IPS DF 4.7 (cell line): ENCODE measurements at regions not wholly inside any gene's neighbourhood (a gene's known extent, or its start where the extent isn't known, plus 50 kb on each side); places are given as distances from the start of the nearest gene placed in this dataset.

Source experiments
- DNase-seq: peaks from one replicate; pipeline ENCODE4 v3.0.0-alpha.2; 2013; ENCODE audit warnings: low spot score; ENCODE audit errors: extremely low read depth

DNA sequence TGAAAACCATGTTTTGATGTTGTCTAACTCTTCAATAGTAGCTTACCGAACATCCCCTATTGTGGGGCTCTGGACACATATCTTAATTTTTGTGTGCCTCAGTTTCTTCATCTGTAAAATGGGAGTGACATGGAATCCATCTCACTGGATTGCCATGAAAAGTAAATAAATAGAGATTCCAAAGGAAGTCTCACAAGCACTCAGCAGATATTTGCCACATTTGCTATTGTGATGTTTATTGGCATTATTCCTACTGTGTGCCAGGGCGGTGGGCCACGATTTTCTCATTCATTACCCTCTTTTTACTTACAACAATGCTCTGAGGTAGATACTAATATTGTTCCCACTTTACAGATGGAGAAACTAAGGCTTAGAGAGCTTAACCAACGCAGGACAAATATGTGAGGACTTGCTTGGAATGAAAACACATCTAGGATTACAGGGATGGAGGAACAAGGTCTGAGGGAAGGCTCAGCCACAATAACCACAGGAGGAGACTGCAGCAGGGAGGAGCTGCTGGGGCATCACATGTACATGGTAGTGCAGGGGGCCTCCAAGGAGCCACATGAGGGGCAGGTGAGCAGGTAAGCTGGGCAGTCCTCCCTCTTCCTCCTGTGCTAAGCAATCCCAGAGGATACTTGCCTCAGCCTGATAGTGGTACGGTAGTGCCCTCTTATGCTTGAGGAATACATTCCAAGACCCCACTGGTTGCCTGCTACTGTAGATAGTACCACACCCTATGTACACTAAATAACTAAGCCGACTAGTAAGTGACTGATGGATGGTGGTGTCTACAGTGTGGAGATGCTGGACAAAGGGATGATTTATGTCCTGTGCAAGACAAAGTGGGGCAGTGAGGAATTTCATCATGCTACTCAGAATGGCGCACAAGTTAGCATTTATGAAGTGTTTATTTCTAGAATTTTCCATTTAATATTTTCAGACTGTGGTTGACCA, 176.9 kb downstream of the FOXA2 start:
- no peak for DNase-seq

GRCh38 chr20:22404419-22405170, 179.8 kb downstream of the FOXA2 start:
- no peak for DNase-seq

GRCh38 chr20:22403632-22404361, 180.6 kb downstream of the FOXA2 start:
- DNase-seq = no peak

- no peak for DNase-seq
These were observed 181.2 kb downstream of the FOXA2 start for GRCh38 chr20:22403022-22403631.

- no peak for DNase-seq
These were observed 181.8 kb downstream of the FOXA2 start for GRCh38 chr20:22402550-22402949.

- DNase-seq = no peak
These were observed 183.9 kb downstream of the FOXA2 start for GRCh38 chr20:22400440-22400839.

DNA sequence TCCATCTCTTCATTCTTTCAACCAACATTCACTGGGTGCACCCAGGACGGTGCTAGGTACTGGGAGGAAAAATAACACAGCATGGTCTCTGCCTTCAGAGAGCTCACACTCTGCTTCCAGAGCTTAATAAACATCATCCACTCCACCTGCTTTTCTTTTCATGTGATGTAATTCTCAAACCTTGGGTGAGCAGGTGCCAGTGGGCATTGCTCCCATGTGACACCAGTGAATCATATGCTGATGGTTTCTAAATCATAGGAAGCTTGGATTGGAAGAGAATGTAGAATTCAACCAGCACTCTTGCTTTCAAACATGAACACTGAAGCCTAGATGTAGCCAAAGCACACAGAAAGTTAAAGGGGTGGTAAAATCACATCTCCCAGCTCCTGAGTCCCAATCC, 189.8 kb downstream of the FOXA2 start:
- DNase-seq = no peak

GRCh38 chr20:22390543-22390903, 193.8 kb downstream of the FOXA2 start:
- no peak for DNase-seq

DNA sequence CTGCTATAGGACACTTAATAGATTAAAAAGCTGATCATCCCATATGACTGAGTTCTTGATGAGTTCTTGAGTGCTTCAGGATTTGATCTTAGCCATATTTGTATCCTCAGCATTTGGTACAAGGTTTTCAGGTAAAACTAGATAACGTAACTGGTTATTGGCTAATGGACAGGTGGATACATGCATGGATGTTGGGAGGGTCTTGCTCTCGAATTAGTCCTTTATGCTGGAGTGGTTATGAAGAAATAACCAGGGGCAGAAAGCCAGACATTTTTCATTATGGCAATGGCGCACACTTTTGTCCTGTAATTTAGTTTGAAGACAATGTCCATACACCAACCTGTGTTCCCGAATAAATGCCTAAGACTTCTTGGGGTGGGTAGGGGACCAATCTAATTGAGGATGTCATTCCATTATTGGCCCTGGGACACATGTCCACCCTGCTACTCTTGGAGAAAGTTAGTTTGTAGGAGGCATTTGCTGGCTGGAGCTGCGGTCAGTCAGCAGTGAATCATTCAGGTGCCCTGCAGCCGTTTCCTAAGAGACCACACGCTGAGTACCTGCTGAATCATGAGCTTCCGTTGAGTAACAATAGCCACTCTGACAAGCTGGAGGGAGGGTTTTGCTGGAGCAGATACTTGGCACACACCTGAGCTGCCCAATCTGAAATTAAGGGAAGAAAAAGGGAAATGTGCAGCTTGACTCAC, 194.4 kb downstream of the FOXA2 start:
- DNase-seq = peak; percentile 60

DNA sequence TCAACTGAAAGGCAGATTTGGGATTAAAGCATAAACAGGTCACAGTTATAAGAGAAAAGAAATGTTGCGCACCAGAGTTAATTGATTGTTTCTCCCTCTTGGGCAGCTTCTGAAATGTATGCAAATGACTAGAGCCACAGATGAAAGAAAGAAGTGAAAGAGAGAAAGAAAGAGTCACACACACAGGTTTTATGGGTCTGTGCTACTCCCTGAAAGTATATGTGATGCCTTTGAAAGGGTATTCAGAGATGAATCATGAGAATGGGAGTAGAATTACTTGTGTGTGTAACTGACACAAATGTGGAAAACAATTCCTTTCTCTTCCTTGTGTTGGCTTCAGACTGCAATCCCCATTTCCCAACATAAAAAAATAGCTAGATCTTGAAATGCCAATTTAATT, 196.9 kb downstream of the FOXA2 start:
- DNase-seq = no peak

DNA sequence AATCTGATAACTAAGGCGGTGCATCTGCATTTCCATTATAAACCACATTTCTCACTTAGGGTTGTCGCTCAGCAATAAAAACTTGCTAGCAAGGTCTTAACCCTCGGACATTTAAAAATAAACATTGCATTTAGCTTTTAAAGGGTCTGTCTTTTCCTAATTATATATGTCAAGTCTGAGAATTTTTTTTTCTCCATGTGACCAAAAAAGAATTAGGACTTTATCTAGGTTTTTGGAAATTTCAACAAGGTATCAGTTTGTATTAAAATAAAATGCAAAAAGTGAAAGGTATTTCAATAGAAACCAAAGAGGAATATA, 198.1 kb downstream of the FOXA2 start:
- DNase-seq = no peak

- no peak for DNase-seq
These were observed 198.6 kb downstream of the FOXA2 start for GRCh38 chr20:22385602-22386305.

- no peak for DNase-seq
These were observed 199.4 kb downstream of the FOXA2 start for GRCh38 chr20:22384978-22385377.

GRCh38 chr20:22383156-22383555, 201.2 kb downstream of the FOXA2 start:
- DNase-seq = no peak

DNA sequence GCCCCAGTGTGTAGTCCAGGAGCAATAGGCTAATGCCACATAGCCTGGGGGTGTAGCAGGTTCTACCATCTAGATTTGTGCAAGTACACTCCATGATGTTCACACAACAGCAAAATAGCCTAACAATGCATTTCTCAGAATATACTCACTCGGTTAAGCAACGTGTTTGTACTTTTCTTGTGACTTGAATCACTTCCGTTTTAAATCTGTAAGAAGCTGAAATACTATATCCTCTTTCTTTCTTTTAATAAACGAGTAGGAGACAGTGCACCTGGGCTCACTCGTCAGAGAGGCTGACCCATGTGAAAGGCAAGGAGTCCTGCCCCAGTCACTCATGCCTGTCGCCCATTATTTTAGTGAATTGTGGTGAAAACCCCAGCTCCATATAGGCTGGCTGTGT, 201.6 kb downstream of the FOXA2 start:
- DNase-seq = no peak

DNA sequence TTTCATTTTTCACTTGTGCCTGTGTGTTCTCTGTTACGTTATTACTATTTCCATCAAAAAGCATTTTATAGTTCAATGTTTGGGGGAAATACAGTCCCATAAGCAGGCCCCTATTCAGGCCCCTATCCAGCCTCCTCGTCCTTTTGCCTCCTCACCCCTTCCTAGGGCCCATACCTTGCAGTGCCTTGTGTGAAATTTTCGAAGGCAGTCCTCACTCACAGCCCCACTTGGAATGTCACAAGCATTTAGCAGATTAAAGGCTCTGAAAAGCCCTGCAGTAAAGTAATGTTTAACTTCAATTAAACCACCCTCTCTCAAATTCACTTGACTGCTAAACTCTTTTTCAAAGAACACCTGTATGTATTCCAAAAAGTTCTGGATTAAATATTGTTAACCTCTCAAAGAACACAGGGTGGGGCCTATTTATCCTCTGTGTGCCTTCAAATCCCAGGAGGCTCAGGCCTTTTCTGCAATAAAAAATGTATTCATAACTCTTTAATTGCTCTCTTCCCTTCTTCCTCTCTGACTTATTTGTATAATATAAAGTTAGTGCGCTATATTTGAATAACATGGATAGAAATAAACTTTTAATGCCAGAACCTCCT, 202.5 kb downstream of the FOXA2 start:
- no peak for DNase-seq

GRCh38 chr20:22379472-22379871, 204.9 kb downstream of the FOXA2 start:
- DNase-seq = no peak

DNA sequence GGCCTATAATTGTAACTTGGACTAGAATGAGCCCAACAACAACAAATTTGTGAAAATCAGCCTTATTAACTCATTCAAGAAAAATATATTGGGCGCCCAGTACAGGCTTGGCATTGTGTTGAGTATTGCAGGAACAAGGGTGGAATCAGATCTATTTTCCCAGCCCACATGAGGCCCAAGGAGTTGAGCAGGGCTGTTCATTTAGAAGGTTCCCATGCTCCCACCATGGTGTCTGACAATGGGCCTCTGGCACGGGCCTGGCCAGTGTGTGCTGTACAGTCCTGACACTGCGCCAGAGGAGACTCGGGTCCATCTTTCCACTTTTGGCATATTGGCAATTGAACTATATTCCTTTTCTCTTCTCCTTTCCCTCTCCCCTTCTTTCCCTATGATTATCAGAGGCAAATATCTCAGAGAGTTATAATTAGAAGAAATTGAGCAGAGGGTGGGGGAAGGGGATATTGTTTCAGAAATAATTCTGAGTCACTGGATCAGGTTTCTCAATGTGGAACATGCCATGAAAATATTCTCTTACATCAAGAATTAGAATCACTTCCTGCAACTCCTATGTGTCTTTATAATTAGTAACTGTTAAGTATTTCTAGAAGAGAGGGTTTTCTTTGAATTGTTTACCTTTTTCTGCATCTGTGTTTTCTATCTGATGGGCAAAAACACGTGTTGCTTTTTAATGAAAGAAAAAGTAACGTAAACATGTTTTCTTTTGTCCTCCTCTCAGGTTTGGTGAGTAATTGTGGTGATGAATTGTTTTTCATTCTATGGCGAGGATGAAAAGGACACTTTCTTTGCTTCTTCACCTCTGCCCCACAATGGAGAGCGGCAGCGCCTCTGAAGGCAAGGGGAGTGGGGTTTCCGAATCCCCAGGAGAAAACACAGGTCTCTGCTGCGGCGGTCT, 209.4 kb downstream of the FOXA2 start:
- DNase-seq = no peak

DNA sequence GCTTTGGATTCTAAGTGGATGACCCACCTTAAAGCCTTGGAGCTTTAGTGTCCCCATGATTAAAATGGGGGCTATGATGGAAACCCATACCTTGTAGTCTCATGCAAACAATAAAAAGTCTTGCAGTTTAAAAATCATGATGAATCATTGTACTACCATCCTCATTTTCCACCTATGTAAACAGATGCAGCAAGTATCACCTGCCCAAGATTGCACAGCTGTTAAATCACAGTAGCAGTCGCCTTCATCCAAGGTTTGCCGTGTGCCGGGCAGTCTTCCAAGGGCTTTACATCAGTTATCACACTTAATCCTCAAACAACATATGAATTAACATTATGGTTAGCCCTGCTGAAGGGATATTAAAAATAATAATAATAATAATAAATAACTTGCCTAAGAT, 210.3 kb downstream of the FOXA2 start:
- no peak for DNase-seq
